IPS-18c (cell line): ENCODE measurements at regions not wholly inside any gene's neighbourhood (a gene's known extent, or its start where the extent isn't known, plus 50 kb on each side); places are given as distances from the start of the nearest gene placed in this dataset.
"Not testable (repeated sequence)": the region's sequence is repeated elsewhere in the genome, so short reads cannot be mapped to it uniquely, and the experiment has no call there.

Source experiments
- H3K4me3 ChIP-seq: 2 replicates; pipeline ENCODE4 v1.7.0; 2013; ENCODE audit warnings: low read depth, mild to moderate bottlenecking, low read length, moderate library complexity; ENCODE audit not compliant: insufficient read depth
- H3K9me3 ChIP-seq: one replicate; pipeline ENCODE4 v1.6.1; 2013; ENCODE audit warnings: mild to moderate bottlenecking, low read length, moderate library complexity; ENCODE audit not compliant: control insufficient read depth, insufficient read depth

GRCh38 chr3:18713577-18713951, 288.4 kb upstream of the SATB1 start:
- no peaks in the 10 kb centered on the region for H3K9me3 ChIP-seq
- H3K4me3 ChIP-seq, result no peak overlapping the region

- Histone ChIP-seq H3K9me3 (no peaks in the 10 kb centered on the region), H3K4me3 (no peak overlapping the region)
Observed at GRCh38 chr3:18712713-18713576, 287.8 kb upstream of the SATB1 start.

DNA sequence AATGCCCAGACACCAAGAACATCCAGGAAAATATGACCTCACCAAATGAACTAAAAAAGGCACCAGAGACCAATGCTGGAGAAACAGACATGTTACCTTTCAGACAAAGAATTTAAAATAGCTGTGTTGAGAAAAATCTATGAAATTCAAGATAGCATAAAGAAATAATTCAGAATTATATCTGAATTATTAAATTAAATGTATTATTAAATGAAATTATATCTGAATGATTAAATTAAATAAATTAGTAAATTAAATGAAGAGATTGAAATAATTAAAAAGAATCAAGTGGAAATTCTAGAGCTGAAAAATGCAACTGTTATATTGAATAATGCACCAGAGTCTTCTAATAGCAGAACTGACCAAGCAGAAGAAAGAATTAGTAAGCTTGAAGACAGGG, 279.2 kb upstream of the SATB1 start:
- no peak overlapping the region for H3K4me3 ChIP-seq
- H3K9me3 ChIP-seq, result no peaks in the 10 kb centered on the region

- Histone ChIP-seq H3K4me3 (no peak overlapping the region), H3K9me3 (no peaks in the 10 kb centered on the region)
Observed at GRCh38 chr3:18703798-18704197, 278.7 kb upstream of the SATB1 start.

DNA sequence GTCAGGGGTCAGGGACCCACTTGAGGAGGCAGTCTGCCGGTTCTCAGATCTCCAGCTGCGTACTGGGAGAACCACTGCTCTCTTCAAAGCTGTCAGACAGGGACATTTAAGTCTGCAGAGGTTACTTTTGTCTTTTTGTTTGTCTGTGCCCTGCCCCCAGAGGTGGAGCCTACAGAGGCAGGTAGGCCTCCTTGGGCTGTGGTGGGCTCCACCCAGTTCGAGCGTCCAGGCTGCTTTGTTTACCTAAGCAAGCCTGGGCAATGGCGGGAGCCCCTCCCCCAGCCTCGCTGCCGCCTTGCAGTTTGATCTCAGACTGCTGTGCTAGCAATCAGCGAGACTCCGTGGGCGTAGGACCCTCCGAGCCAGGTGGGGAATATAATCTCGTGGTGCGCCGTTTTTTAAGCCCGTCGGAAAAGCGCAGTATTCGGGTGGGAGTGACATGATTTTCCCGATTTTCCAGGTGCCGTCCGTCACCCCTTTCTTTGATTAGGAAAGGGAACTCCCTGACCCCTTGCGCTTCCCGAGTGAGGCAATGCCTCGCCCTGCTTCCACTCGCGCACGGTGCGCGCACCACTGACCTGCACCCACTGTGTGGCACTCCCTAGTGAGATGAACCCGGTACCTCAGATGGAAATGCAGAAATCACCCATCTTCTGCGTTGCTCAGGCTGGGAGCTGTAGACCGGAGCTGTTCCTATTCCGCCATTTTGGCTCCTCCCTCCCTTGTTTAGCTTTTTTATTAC, 268.6 kb upstream of the SATB1 start:
- H3K4me3 ChIP-seq, result peak overlapping the region; percentile 24; the same call in 1 of the 2 replicates
- H3K9me3 ChIP-seq, result not testable (repeated sequence)

DNA sequence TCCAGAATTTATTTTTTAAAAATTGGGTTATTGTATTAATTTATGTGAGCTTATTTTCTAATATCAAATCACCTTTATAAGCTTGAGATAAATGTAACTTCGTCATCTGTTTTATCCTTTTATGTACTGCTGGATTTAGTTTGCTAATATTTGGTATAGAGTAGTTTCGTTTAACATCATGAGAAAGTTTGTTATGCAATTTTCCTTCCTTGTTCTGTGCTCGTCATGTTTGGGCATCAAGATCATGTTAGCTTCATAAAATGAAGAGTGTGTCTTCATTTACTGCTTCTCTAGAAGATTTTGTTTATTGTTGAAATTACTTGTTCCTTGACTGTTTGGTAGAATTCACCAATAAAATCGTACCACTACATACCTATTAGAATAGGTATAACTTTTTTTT, 262.1 kb upstream of the SATB1 start:
- H3K9me3 ChIP-seq, result no peaks in the 10 kb centered on the region
- H3K4me3 ChIP-seq, result no peak overlapping the region

DNA sequence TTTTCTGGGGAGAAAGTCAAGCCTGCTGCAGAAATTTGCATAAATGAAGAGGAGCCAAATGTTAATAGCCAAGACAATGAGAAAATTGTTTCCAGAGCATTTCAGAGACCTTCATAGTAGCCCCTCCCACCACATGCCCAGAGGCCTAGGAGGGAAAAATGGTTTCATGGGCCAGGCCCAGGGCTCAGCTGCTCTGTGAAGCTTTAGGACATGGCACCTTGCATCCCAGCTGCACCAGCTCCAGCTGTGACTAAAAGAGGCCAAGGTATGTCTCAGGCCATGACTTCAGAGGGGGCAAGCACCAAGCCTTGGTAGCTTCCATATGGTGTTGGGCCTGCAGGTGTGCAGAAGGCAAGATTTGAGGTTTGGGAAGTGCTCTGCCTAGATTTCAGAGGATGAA, 258.8 kb upstream of the SATB1 start:
- no peaks in the 10 kb centered on the region for H3K9me3 ChIP-seq
- no peak overlapping the region for H3K4me3 ChIP-seq

- Histone ChIP-seq H3K9me3 (no peaks in the 10 kb centered on the region), H3K4me3 (no peak overlapping the region)
Observed at GRCh38 chr3:18681818-18682345, 256.7 kb upstream of the SATB1 start.

GRCh38 chr3:18680758-18681157, 255.6 kb upstream of the SATB1 start:
- Histone ChIP-seq H3K4me3 (no peak overlapping the region), H3K9me3 (no peaks in the 10 kb centered on the region)

- Histone ChIP-seq H3K4me3 (no peak overlapping the region), H3K9me3 (no peaks in the 10 kb centered on the region)
Observed at GRCh38 chr3:18679238-18679637, 254.1 kb upstream of the SATB1 start.

GRCh38 chr3:18675197-18675596, 250.1 kb upstream of the SATB1 start:
- no peak overlapping the region for H3K4me3 ChIP-seq
- no peaks in the 10 kb centered on the region for H3K9me3 ChIP-seq

DNA sequence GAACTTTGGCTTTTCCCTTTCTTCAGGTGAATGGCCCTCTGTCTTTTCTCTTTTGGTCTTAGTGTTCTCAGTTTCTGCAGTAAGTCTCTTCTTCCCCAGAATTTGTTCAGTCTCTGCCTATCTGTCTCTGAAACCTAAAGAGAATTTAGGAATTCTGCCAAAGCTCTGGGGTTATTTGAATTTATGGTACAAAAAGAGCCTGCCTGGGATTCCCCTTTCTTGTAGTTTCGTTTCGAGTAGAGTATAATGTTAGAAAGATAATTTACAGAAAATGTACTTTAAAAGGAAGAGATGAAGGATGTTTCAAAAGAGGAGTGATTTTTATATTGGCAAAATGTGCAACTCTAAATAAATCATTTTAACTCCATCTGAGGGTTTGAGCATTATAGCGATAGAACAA, 247.4 kb upstream of the SATB1 start:
- no peak overlapping the region for H3K4me3 ChIP-seq
- H3K9me3 ChIP-seq, result no peaks in the 10 kb centered on the region

DNA sequence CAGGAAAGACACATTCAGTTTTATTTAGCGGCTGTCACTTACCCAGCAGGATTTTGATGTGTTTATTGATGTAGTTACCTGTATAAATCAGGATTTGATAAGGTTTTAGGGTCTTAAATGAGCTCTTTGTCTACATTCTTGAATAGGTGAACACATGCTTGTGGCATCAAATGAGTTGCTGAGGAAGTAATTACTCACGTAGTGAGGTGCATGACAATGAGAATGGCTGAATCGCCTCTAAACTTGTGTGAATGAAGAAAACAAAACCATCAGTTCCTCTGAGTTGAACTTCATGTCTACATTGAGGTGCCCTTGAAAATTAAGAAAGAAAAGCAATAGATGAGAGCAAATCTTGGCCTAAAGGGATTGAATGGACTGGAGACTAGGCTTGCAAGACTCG, 245.6 kb upstream of the SATB1 start:
- Histone ChIP-seq H3K9me3 (no peaks in the 10 kb centered on the region), H3K4me3 (no peak overlapping the region)

GRCh38 chr3:18669374-18669773, 244.2 kb upstream of the SATB1 start:
- no peak overlapping the region for H3K4me3 ChIP-seq

GRCh38 chr3:18667552-18667951, 242.4 kb upstream of the SATB1 start:
- Histone ChIP-seq H3K4me3 (no peak overlapping the region), H3K9me3 (no peaks in the 10 kb centered on the region)

More at GRCh38 chr3:18669374-18669773, 244.2 kb upstream of the SATB1 start:
- no peaks in the 10 kb centered on the region for H3K9me3 ChIP-seq

GRCh38 chr3:18666655-18667054, 241.5 kb upstream of the SATB1 start:
- Histone ChIP-seq H3K4me3 (no peak overlapping the region), H3K9me3 (no peaks in the 10 kb centered on the region)

DNA sequence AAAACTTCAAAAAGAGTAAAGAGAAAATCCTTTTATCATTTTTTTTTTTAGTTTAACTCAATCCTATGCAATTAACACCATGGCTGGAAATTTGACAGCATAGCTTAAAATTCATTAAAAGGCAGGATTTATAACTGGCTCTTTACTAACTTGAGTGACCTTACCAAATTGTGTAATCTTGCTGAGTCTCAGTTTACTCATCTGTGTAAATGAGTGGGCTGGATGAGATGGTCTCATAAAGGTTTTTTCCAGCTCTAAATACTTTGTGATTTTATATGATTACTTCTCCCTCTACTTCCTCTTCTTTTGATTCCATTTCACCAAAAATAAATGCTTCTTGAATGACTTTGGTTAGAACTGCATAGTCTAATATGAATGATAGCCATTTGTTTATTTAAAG, 234.9 kb upstream of the SATB1 start:
- no peak overlapping the region for H3K4me3 ChIP-seq
- H3K9me3 ChIP-seq, result no peaks in the 10 kb centered on the region
